H1 (cell line): ENCODE measurements at regions not wholly inside any gene's neighbourhood (a gene's known extent, or its start where the extent isn't known, plus 50 kb on each side); places are given as distances from the start of the nearest gene placed in this dataset.

ENCODE experiments used
- CHD7 ChIP-seq: fragments of 300-600 bp; sonication (generic); IDR thresholded peaks from 2 replicates; pipeline ENCODE4 v1.7.1; 2012; ENCODE audit warnings: low read length, moderate library complexity, mild to moderate bottlenecking, inconsistent platforms; ENCODE audit not compliant: insufficient replicate concordance
- SIX5 ChIP-seq: IDR thresholded peaks from 2 replicates; pipeline ENCODE4 v1.6.1; 2011; ENCODE audit warnings: mild to moderate bottlenecking, low read depth, low read length
- ZNF274 ChIP-seq: IDR thresholded peaks from 2 replicates; pipeline ENCODE4 v1.7.0; 2012; ENCODE audit warnings: low read length, borderline replicate concordance; ENCODE audit errors: extremely low read depth

DNA sequence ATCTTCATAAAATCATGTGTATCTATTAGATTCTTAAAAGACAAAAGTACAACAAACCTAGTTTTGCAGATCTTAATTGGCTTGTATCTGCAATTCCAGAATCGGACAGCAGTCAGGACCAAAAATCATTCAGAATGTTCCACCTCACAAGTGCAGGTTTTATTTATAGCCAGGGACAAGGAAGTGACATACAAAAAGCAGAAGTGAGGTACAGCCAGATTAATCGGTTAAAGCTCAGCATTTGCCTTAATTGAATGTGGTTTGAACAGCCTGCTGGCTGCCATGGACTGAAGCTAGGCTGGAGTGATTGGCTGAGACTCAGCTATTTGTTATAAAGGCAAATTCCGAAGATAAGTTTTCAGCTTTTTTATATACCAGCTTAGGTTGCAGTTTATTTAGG is 932.6 kb downstream of the C4orf33 start (continued):
- TF ChIP-seq CHD7 (no peak), SIX5 (no peak), ZNF274 (no peak)
